Prostate gland (tissue), 2 donors: ENCODE measurements at regions not wholly inside any gene's neighbourhood (a gene's known extent, or its start where the extent isn't known, plus 50 kb on each side); places are given as distances from the start of the nearest gene placed in this dataset.

ENCODE experiments used
- DNase-seq: peaks from one replicate; pipeline ENCODE4 v3.0.0-alpha.2; 2019; ENCODE audit warnings: low spot score
- H3K27ac ChIP-seq, 2 donors: fragments of 200-600 bp; sonication (generic); 2 replicates each; pipeline ENCODE4 v1.5.1; 2017 to 2019
- H3K27me3 ChIP-seq: fragments of 200-600 bp; sonication (generic); replicated peaks from 2 replicates; pipeline ENCODE4 v1.5.1; 2019; ENCODE audit not compliant: insufficient read depth
- H3K36me3 ChIP-seq, 2 donors: fragments of 200-600 bp; sonication (generic); 1 replicate in 1 of 2; 2 replicates in 1 of 2; pipeline versions ENCODE4 v1.5.1 to v1.8.1; 2017 to 2019
- H3K4me1 ChIP-seq: fragments of 200-600 bp; sonication (generic); replicated peaks from 2 replicates; pipeline ENCODE4 v1.5.1; 2019
- H3K4me3 ChIP-seq, 2 donors: fragments of 200-600 bp; sonication (generic); 2 replicates each; pipeline ENCODE4 v1.5.1; 2017 to 2019
- H3K9me3 ChIP-seq: fragments of 200-600 bp; sonication (generic); 2 replicates; pipeline ENCODE4 v1.5.1; 2017
- CTCF ChIP-seq, 4 experiments: fragments of 200-600 bp in 2 of 4; fragments of 450-650 bp in 2 of 4; sonication (generic) in 2 of 4; IDR thresholded peaks; 1 replicate in 3 of 4; 2 replicates in 1 of 4; pipeline ENCODE4 v1.5.1; 2016 to 2019; ENCODE audit warnings: antibody characterized with exemption in 4 of 4, mild to moderate bottlenecking in 2 of 4, moderate library complexity in 2 of 4
- POLR2A ChIP-seq: fragments of 450-650 bp; IDR thresholded peaks from one replicate; pipeline ENCODE4 v1.6.1; 2016; ENCODE audit warnings: antibody characterized with exemption, mild to moderate bottlenecking
- POLR2AphosphoS5 ChIP-seq: sonication (generic); formaldehyde crosslinking; IDR thresholded peaks from one replicate; pipeline ENCODE4 v1.6.1; 2017; ENCODE audit warnings: antibody characterized with exemption
- WGBS: methylation state at CpG from one replicate; pipeline ENCODE4 v1.1.5; 2018; 5-methylcytosine and 5-hydroxymethylcytosine counted together
- intact Hi-C: fragments of 100-400 bp; cut with DNase I; formaldehyde crosslinking; loops from one replicate; pipeline ENCODE4 v1.14.2; 2022

GRCh38 chr13:47299304-47299703, 402.5 kb upstream of the HTR2A start:
- intact Hi-C loops, result no loop called here
- no peaks in the 10 kb centered on the region for H3K4me1 ChIP-seq
- H3K4me3 ChIP-seq, result no peak overlapping the region
- no peak for TF ChIP-seq CTCF (IDR thresholded peaks at IDR 0.05)
- no peak for TF ChIP-seq POLR2A
- no peak for TF ChIP-seq POLR2AphosphoS5
- no peak for DNase-seq
- H3K27me3 ChIP-seq, result no peaks in the 10 kb centered on the region
- no peaks in the 10 kb centered on the region for H3K36me3 ChIP-seq
- H3K9me3 ChIP-seq, result no peaks in the 10 kb centered on the region
- H3K27ac ChIP-seq, result no peak overlapping the region

GRCh38 chr13:47298506-47298905, 401.7 kb upstream of the HTR2A start:
- no peak for DNase-seq
- 83% methylated on average over 2 of the region's 2 CpGs for WGBS
- Histone ChIP-seq H3K27ac (no peak overlapping the region), H3K9me3 (no peaks in the 10 kb centered on the region), H3K27me3 (no peaks in the 10 kb centered on the region), H3K4me1 (no peaks in the 10 kb centered on the region), H3K36me3 (no peaks in the 10 kb centered on the region), H3K4me3 (no peak overlapping the region)
- intact Hi-C loops, result no loop called here
- TF ChIP-seq POLR2A (no peak), CTCF (IDR thresholded peaks at IDR 0.05) (no peak), POLR2AphosphoS5 (no peak)

- Histone ChIP-seq H3K4me3 (no peak overlapping the region), H3K27ac (no peak overlapping the region), H3K27me3 (no peaks in the 10 kb centered on the region), H3K4me1 (no peaks in the 10 kb centered on the region), H3K9me3 (no peaks in the 10 kb centered on the region), H3K36me3 (no peaks in the 10 kb centered on the region)
- no peak for DNase-seq
- TF ChIP-seq POLR2A (no peak), POLR2AphosphoS5 (no peak), CTCF (IDR thresholded peaks at IDR 0.05) (no peak)
- intact Hi-C loops, result no loop called here
- 44% methylated on average over 3 of the region's 3 CpGs for WGBS
These were observed 397.8 kb upstream of the HTR2A start for GRCh38 chr13:47294691-47295090.

- H3K4me3 ChIP-seq, result no peak overlapping the region
- H3K9me3 ChIP-seq, result no peaks in the 10 kb centered on the region
- intact Hi-C loops, result no loop called here
- H3K27me3 ChIP-seq, result no peaks in the 10 kb centered on the region
- H3K27ac ChIP-seq, result no peak overlapping the region
- 18% methylated on average over 2 of the region's 2 CpGs for WGBS
- H3K36me3 ChIP-seq, result no peaks in the 10 kb centered on the region
- no peak for DNase-seq
- TF ChIP-seq POLR2AphosphoS5 (no peak), POLR2A (no peak)
- no peaks in the 10 kb centered on the region for H3K4me1 ChIP-seq
These were observed 394.3 kb upstream of the HTR2A start for GRCh38 chr13:47291107-47291656.

- no peak for DNase-seq
- Histone ChIP-seq H3K27ac (no peak overlapping the region), H3K36me3 (no peaks in the 10 kb centered on the region), H3K4me3 (no peak overlapping the region), H3K27me3 (no peaks in the 10 kb centered on the region), H3K9me3 (no peaks in the 10 kb centered on the region), H3K4me1 (no peaks in the 10 kb centered on the region)
- 85% methylated on average over 1 of the region's 1 CpG for WGBS
- intact Hi-C loops, result no loop called here
- TF ChIP-seq CTCF (IDR thresholded peaks at IDR 0.05) (no peak), POLR2AphosphoS5 (no peak), POLR2A (no peak)
These were observed 392.7 kb upstream of the HTR2A start for GRCh38 chr13:47289567-47289966.
